ENCODE measurements at regions not wholly inside any gene's neighbourhood (a gene's known extent, or its start where the extent isn't known, plus 50 kb on each side); places are given as distances from the start of the nearest gene placed in this dataset.
A peak's percentile ranks its signal among the peaks of the same experiment; 100 is the strongest.

- peak; percentile 93 for TF ChIP-seq PAXIP1 (CRISPR knock-in tag; conservative IDR thresholded peaks at IDR 0.05)
- TF ChIP-seq TEAD3 (CRISPR knock-in tag; optimal IDR thresholded peaks at IDR 0.05; ENCODE audit: borderline replicate concordance) = peak; percentile 87
- TF ChIP-seq ZNF672 (CRISPR knock-in tag; IDR thresholded peaks at IDR 0.05) = no peak
- 0 out of 2 replicates have a peak, but pooled peaks have one; percentile 26 for TF ChIP-seq ZSCAN9 (CRISPR knock-in tag; IDR thresholded peaks at IDR 0.05; ENCODE audit: borderline replicate concordance)
- TF ChIP-seq ISL2 (CRISPR knock-in tag; IDR thresholded peaks at IDR 0.05) = peak; percentile 30; the same call in 1 of the 2 replicates
- TF ChIP-seq SIX1 (CRISPR knock-in tag; IDR thresholded peaks at IDR 0.05; ENCODE audit: borderline replicate concordance) = peak; percentile 95
- TF ChIP-seq NR2F6 (IDR thresholded peaks at IDR 0.05) = peak; percentile 83
- peak; percentile 86 for TF ChIP-seq NR2F6 (CRISPR knock-in tag; IDR thresholded peaks at IDR 0.05)
- TF ChIP-seq HOXA3 (CRISPR knock-in tag; IDR thresholded peaks at IDR 0.05) = 0 out of 2 replicates have a peak, but pooled peaks have one; percentile 34
- 0 out of 2 replicates have a peak, but pooled peaks have one; percentile 46 for TF ChIP-seq PRDM15 (CRISPR knock-in tag; IDR thresholded peaks at IDR 0.05)
- peak; percentile 8; the same call in 1 of the 2 replicates for TF ChIP-seq STAG1 (CRISPR knock-in tag; IDR thresholded peaks at IDR 0.05)
- peak; percentile 70; the same call in 1 of the 2 replicates for TF ChIP-seq ZMYM2 (CRISPR knock-in tag; IDR thresholded peaks at IDR 0.05)
- TF ChIP-seq SRSF9 (IDR thresholded peaks at IDR 0.05; ENCODE audit: borderline replicate concordance, insufficient read depth, low read depth, low read length, poor library complexity, severe bottlenecking) = no peak
- TF ChIP-seq, protein P1, sequence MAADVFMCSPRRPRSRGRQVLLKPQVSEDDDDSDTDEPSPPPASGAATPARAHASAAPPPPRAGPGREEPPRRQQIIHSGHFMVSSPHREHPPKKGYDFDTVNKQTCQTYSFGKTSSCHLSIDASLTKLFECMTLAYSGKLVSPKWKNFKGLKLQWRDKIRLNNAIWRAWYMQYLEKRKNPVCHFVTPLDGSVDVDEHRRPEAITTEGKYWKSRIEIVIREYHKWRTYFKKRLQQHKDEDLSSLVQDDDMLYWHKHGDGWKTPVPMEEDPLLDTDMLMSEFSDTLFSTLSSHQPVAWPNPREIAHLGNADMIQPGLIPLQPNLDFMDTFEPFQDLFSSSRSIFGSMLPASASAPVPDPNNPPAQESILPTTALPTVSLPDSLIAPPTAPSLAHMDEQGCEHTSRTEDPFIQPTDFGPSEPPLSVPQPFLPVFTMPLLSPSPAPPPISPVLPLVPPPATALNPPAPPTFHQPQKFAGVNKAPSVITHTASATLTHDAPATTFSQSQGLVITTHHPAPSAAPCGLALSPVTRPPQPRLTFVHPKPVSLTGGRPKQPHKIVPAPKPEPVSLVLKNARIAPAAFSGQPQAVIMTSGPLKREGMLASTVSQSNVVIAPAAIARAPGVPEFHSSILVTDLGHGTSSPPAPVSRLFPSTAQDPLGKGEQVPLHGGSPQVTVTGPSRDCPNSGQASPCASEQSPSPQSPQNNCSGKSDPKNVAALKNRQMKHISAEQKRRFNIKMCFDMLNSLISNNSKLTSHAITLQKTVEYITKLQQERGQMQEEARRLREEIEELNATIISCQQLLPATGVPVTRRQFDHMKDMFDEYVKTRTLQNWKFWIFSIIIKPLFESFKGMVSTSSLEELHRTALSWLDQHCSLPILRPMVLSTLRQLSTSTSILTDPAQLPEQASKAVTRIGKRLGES (CRISPR knock-in tag; IDR thresholded peaks at IDR 0.05; ENCODE audit: borderline replicate concordance) = no peak
- TF ChIP-seq CBFB (CRISPR knock-in tag; IDR thresholded peaks at IDR 0.05) = 0 out of 2 replicates have a peak, but pooled peaks have one; percentile 31
- TF ChIP-seq, protein P2, sequence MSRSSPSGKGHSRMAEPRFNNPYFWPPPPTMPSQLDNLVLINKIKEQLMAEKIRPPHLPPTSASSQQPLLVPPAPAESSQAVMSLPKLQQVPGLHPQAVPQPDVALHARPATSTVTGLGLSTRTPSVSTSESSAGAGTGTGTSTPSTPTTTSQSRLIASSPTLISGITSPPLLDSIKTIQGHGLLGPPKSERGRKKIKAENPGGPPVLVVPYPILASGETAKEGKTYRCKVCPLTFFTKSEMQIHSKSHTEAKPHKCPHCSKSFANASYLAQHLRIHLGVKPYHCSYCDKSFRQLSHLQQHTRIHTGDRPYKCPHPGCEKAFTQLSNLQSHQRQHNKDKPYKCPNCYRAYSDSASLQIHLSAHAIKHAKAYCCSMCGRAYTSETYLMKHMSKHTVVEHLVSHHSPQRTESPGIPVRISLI (CRISPR knock-in tag; IDR thresholded peaks at IDR 0.05; ENCODE audit: borderline replicate concordance) = peak; percentile 66; the same call in 1 of the 2 replicates
- peak; percentile 88 for TF ChIP-seq NCOA2 (CRISPR knock-in tag; IDR thresholded peaks at IDR 0.05)
- TF ChIP-seq CHD4 (IDR thresholded peaks at IDR 0.05; ENCODE audit: borderline replicate concordance, low read length) = 0 out of 2 replicates have a peak, but pooled peaks have one; percentile 61
These were observed 315.9 kb upstream of the TBL1XR1 start (continued) for GRCh38 chr3:177512945-177513814.
